ENCODE measurements at regions not wholly inside any gene's neighbourhood (a gene's known extent, or its start where the extent isn't known, plus 50 kb on each side); places are given as distances from the start of the nearest gene placed in this dataset.

GRCh38 chr1:233446935-233447334 lies 119.4 kb downstream of the MAP3K21 start:
- no peak overlapping the region for H3K27ac ChIP-seq
- no peak for TF ChIP-seq ZFX (IDR thresholded peaks at IDR 0.05)
- TF ChIP-seq CTCF (conservative IDR thresholded peaks at IDR 0.05), result no peak

- TF ChIP-seq CTCF (conservative IDR thresholded peaks at IDR 0.05) (no peak), ZFX (IDR thresholded peaks at IDR 0.05) (no peak)
- no peak overlapping the region for H3K27ac ChIP-seq
Measured at GRCh38 chr1:233448109-233448689, 120.7 kb downstream of the MAP3K21 start.

GRCh38 chr1:233452724-233453123 lies 125.2 kb downstream of the MAP3K21 start:
- no peak for TF ChIP-seq CTCF (conservative IDR thresholded peaks at IDR 0.05)
- no peak for TF ChIP-seq ZFX (IDR thresholded peaks at IDR 0.05)

GRCh38 chr1:233453433-233454200 lies 126.1 kb downstream of the MAP3K21 start:
- no peak for TF ChIP-seq CTCF (conservative IDR thresholded peaks at IDR 0.05)
- TF ChIP-seq ZFX (IDR thresholded peaks at IDR 0.05), result no peak
- no peak overlapping the region for H3K27ac ChIP-seq

More at GRCh38 chr1:233452724-233453123, 125.2 kb downstream of the MAP3K21 start:
- H3K27ac ChIP-seq, result no peak overlapping the region

- TF ChIP-seq ZFX (IDR thresholded peaks at IDR 0.05) (no peak), CTCF (conservative IDR thresholded peaks at IDR 0.05) (no peak)
Measured at GRCh38 chr1:233459470-233459945, 132.0 kb downstream of the MAP3K21 start.

GRCh38 chr1:233459968-233460367 lies 132.4 kb downstream of the MAP3K21 start:
- no peak overlapping the region for H3K27ac ChIP-seq

More at GRCh38 chr1:233459470-233459945, 132.0 kb downstream of the MAP3K21 start:
- H3K27ac ChIP-seq, result no peak overlapping the region

More at GRCh38 chr1:233459968-233460367, 132.4 kb downstream of the MAP3K21 start:
- no peak for TF ChIP-seq ZFX (IDR thresholded peaks at IDR 0.05)
- TF ChIP-seq CTCF (conservative IDR thresholded peaks at IDR 0.05), result no peak

Measured in C4-2B (cell line).